Stimulated activated CD8-positive, alpha-beta memory T cell treated with anti-CD3 and anti-CD28 coated beads, Interleukin-7, amount 100 ng/mL, for 24 hours (primary cell): ENCODE measurements at regions not wholly inside any gene's neighbourhood (a gene's known extent, or its start where the extent isn't known, plus 50 kb on each side); places are given as distances from the start of the nearest gene placed in this dataset.

ENCODE experiments used
- DNase-seq: peaks from one replicate; pipeline ENCODE4 v3.0.0-alpha.2; 2020; ENCODE audit warnings: low read depth

DNA sequence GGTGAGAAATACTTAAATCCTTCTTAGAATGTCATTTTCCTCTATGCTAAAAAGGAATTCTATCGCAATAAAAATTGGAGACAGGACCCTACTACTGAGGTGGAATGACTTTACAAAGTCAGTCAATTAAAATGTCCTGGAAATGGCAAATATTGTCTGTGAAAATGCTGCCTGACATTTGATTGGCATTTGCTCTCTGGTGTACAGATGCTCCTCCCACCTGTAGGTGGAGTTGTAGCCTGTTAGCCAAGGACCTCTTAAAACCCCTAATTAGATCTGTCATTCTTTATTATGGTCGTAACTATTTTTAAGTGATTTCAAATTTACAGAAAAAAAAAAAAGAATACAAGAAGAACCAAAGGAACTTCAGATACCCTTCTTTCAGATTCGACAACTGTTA, 393.1 kb upstream of the KLHL29 start:
- no peak for DNase-seq

DNA sequence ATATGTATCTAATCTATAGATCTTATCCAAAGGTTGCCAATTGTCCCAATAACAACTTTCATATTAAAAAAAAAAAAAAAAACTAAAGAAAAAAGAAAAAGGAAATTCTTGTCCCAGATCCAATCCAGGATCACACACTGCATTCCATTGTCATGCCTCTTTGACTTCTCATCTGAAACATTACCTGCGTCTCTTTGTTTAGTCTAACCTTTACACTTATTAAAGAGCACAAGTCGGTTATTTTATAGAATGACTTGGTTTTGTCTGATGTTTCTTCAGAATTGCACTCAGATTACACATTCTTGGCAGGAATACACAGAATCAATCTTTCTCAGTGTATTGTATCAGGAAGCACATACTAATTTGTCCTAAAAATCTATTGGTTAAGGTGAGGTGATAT, 392.5 kb upstream of the KLHL29 start:
- DNase-seq: no peak

DNA sequence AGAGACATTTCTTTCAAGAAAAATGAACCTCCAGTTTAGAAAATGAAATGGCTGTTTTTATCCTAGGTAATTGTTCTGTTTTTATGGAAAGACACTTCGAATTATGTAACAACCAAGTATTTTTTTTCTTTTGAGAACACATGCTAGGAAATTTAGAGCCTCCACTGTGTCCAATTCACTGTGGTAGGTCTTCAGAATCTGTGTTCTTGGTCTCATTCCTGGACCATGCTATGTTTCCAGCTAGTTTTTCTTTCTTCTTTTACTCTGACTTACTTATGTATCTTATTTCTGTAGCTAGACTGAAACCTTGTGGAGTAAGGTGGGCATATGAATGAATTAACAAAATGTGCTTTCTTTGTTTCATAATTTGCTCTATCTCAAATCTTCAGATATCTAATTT, 391.7 kb upstream of the KLHL29 start:
- DNase-seq: no peak

DNA sequence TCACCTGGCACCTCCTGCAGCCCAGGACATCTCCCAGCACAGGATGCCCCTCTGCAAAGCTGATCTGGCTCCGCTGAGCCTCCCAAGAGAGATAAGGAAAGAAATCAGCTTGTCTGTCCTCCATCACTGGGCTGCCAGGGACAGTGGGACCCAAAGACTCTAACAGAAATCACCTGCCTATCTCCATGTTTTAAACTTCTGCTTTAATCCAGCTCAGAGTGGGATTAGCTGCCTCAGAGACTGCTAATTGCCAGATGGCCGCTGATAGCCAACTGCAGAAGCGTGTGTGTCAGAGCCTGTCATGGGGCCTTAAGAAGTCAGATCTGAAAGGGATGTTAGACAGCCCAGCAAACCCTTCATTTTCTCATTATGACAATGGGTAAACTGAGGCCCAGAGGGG, 389.4 kb upstream of the KLHL29 start:
- no peak for DNase-seq

DNA sequence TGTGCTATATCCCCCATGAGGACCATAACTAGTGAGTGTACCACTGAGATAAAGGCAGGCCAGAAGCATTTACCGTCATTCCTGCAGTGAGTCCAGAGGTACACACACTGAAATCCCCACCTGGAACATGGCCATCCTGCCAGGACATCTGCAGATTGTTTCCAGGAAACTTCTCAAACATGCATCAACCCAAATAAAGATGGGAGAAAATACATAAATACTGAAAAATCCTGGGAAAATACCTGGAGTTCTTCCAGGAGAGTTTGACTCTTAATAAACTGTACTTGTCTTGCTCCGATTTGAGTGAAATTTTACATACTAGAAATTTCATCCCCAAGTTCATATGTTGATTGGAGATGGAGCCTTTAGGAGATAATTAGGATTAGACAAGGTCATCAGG, 388.1 kb upstream of the KLHL29 start:
- no peak for DNase-seq

DNA sequence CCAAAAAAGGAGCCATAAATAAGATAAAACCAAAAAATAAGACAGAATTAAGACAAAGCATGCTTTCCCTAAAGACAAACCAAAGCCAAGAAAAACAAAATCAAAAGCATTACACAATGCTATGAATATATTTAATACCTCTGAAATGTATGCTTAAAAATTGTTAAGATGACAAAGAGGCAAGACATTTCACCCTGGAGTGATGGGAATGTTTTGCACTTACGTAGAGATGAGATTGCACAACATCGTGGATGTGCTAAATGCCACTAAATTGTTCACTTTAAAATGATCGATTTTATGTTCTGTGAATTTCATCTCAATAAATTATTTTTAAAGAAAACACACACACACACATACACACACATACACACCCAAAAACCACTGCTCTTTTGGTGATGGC, 386.6 kb upstream of the KLHL29 start:
- DNase-seq: no peak

DNA sequence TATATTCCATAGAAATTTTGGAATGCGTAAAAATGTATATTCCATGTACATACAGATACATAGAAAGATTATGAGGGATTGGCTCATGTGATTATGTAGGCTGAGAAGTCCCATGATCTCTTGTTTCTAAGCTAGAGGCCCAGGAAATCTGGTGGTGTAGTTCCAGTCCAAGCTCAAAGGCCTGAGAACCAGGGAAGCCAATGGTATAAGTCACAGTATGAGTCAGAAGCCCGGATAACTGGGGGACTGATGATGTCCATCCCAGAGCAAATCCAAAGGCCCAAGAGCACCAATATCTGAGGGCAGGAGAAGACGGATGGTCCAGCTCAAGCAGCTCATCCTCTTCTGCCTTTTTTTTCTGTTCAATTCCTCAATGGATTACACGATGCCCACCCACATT, 385.0 kb upstream of the KLHL29 start:
- no peak for DNase-seq

DNA sequence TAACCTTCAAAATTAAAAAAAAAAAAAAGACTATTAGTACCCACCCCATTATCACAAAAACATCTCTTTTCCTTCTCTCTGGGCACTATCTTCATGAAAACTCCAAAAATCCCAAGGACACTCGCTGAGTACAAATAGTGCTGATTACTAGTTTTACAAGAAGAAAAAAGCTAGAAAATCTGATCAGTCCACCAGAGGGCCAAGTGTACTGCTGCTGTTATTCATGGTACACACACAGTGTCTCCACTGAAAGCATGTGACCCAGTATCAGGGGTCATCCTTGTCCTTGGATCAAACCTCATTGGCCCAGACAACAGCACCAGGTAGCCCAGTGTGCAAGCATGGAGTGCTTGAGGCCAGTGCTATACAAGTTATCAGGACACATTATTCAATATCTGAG, 382.7 kb upstream of the KLHL29 start:
- no peak for DNase-seq

DNA sequence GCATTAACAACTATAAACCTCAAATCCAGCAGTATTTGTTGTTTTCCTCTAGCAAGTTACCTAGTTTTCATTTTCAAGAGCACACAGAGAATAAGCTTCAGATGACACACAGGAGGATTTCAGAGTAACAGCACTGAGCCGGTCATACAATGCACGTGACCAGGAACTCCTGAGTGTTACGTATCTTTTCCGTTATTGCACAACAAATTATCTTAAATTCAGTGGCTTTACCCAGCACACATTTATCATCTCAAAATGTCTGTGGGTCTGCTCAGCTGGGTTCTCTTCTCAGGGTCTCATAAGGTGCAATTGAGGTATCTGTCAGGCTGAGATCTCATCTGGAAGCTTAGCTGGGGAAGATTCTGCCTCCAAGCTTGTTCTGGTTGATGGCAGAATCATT, 379.5 kb upstream of the KLHL29 start:
- no peak for DNase-seq

DNA sequence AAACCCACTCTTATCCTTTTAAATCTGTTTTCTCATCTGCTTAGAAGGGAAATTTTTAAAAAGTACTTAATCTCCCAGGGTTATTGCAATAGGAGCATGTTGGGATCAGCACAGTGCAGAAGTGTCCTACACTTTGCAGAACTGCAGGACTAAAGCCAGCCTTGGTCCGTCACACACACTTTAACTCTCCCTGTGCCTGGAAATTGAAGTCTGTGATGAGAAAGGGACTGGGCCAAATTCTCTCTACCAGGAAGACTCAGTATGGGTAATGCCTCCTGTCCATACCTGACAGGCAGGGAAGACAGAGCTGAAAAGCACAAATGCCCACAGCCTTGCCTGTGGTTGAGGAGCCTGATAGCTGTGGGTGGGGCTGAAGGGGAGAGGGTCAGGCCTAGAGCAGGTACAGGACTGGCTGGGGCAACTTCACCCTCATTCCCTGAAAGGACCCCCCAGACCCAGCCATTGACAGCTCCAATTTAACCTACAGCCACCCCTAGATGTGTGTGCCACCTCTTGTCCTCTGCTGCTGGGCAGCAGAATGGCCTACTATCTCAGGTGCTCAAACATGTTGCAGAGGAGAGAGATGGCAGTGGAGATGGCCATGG, 377.2 kb upstream of the KLHL29 start:
- no peak for DNase-seq

DNA sequence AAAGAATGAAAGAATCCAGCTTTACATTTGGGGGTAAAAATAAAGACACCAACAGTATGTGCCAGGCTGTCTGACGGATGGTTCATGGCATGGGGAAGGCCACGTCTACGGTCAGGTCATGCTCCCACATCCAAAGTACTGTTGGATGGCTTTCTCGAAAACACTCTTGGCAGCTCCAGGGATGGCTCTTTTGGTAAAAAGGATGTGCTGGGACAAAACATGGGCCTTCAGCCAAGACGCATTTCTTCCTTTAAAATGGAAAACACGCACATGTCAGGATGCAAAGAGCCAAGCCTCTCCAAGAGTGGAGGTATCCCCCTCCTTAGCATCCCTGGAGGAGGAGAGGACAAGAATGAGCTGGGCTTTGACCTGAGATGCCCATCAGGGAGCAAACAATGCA, 376.5 kb upstream of the KLHL29 start:
- DNase-seq: no peak

DNA sequence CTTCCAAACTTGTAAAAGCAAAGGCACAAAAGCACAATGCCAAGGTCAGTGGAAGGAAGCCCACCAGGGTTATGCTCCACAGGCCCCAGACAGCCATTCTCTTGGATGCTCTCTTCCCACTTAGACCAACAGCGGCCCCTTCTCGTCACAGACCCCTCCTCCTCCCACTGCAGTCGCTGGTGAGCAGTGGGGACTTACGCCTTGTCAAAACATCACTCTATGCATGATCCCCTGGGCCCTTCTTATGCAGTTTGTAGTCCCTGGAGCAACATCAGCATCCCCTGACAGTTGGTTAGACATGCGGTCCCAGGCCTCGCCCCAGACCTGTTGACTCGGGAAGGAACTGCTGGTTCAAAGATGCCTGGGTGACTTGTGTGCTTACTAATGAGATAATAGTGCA, 376.0 kb upstream of the KLHL29 start:
- DNase-seq: no peak

DNA sequence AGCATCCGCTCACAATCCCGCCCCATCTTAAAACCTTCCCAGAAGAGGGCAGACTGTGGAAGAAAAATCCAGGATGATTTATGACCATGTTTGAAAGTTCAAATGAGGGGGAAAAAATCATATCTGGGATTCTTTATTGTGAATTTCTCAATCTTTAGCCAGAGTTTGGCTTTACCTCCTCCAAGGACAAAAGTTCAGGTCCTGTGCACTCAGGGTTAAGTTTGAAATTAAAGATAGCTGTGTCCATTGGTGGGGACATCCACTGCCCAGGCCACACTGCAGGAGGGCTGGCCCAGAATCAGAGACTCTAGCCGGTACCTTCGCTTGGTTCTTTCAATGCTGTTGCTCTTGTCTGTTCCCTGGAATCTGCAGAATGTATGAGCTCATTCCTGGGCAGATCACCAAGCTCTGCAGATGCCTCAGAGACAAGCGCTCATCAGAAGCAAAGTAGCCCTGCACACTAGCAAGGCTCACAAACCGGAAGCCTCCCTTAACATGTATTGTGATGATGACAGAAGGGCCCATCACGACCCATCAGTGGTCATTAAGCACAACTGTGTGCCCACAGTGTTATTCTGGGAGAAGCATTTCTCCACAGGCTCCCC, 375.3 kb upstream of the KLHL29 start:
- DNase-seq: no peak

DNA sequence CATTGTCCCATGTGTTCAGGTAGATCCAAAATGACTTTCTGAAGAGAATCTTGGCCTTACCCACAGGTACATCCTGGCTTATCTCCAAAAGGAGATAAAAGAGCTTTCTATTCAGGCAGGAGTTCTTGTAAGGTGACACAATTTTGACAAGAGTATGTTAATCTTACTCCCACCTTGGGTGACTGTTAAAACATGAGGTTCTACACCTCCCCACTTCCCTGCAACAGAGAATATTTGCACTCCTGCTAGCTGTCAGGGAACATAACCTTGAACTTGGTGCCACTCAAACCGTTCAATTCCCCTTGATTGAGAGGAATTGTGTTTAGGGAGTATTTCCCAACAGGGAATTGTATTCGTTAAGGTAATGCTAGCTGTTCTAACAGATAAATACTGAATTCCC, 372.5 kb upstream of the KLHL29 start:
- no peak for DNase-seq

DNA sequence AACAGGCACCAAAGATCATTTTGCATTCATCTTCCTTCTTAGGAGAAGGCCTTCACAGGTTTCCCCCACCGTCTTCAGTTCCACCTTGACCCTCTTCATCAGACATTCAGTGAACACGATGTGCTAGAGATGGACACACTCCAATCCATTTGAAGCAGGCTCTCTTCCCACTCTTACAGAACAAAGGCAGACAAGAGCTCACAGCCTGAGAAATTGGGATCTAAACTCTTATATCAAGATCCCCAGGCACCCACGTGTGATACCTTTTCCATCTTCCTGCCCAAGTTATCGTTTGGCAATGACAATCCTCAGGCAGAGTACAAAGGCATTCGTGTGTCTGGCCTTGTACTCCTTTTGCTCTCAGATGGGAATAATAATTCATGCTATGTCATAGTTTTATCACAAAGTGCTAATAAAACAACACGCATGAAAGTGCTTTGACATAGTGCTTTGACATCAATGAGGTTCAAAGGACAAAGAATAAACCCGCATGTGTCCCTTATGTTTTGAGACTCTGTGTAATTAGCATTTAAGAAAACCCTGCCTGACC, 369.3 kb upstream of the KLHL29 start:
- no peak for DNase-seq

DNA sequence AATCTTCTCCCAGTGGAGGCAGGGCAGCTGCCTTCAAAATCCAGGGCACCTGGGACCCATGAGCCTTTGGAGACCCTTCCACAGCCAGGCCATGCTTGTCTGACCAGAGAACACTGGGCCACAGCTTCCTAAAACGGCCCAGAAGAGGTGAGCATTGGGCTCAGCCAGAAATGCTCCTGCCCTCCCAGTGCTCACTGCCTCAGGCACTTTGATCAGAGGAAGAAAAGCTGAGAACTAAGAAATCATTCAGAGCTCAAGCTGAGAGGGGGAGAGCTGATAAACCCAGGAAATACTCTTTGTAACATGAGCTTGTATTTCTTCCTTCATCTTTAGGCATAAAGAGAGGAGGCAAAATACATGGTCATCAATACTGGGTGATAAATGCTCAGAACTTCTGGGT, 365.5 kb upstream of the KLHL29 start:
- DNase-seq: no peak

DNA sequence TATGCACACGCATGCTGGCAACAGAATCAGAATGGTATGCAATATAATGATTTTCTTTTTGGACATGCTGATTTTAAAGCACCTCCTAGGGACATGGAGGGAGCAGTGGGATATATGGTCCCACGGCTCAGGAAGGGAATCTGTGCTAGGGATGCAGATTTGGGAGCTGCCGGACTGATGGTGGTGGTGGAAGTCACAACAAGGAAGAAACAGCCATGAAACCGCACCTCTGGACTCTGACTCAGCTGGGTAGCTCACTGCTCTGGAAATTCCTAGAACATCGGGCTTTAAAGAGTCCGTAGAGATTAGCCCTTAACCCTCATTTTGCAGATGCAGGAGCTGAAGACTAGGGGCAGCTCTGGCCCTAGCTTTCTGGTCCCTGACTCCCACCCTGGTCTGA, 364.3 kb upstream of the KLHL29 start:
- DNase-seq: no peak

DNA sequence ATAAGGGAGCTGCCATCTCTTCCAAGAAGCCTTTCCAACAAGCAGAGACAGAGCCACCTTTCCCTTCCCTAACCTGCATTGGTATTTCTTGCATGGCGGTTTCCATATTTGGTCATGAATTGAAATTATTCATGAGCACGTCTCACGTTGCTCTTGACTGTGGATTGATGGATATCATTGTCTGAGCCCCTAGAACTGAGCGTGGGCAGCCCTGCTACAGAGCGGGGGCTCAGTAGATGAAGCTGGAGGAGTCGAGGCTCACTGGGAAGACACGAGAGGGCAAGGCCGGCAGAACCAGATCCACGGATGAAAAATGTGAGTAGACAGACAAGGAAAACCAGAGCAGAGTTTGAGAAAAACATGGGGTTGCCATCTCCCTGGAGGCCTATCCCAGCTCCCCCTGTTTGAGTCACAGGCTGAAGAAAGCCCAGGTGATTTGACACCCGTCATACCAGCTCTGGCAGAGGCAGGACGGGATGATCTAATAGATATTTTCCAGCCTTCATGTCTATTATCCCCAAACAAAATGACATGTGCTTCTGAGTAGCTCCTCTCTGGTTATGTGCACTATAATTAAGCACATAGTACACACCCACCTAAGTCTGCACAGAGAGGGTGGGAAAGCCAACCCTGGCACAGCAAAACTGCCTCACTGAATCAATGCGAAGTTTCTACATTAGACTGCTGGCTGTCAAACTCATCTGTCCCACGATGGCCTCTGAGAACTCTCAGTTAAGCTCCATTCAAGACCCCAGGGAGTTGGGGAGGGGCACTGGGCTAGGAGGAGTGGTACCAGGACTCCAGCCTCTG, 363.5 kb upstream of the KLHL29 start:
- DNase-seq: no peak

DNA sequence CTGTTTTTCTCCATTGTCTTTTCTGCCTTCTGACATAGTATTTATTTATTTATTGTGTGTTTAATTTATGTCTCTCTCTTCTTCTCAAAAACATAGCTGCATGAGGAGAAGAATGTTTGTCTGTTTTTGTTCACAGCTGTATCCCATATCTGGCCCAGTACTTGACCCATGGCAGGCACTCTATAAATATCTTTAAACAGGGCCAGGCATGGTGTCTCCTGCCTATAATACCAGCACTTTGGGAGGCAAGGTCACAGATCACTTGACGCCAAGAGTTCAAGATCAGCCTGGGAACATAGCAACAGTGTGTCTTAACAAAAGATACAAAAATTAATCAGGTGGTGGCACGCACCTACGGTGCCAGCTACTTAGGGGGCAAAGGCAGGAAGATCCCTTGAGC, 361.3 kb upstream of the KLHL29 start:
- no peak for DNase-seq

DNA sequence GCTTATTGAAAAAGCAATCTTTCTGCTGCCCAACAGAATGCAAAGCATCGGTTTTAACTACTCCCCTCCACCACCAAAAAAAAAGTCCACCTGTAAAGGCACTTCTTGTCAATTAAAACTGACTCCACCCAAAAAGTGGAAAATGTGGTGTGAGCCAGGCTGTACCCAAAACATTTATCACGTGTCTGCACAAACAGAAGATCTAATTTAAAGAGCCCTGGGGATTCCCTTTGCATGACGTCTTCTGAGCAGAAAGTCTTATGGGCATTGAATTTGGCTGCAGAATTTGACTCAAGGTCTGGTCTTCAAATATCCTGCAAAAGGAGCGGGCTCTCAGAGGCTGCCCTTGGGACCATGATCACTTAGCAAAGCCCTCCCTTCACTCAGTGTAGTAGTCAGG, 358.3 kb upstream of the KLHL29 start:
- DNase-seq: no peak

DNA sequence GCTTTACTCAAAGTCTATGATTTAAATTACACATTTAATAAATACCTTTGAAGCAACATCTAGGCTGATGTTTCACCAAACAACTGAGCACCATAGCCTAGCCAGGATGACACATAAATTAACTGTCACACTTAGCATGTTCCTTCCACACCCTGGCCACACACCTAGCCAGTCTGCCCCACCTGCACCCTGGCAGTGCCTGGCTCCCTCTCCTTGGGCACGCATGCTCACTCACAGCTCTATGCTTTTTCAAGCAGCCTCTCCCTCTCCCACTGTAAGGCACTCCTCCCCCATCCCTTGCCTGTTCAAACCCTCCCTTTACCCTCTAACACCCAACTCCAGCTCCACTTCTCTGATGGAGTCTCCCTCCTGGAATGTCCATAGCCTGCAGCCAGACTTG, 357.6 kb upstream of the KLHL29 start:
- no peak for DNase-seq

DNA sequence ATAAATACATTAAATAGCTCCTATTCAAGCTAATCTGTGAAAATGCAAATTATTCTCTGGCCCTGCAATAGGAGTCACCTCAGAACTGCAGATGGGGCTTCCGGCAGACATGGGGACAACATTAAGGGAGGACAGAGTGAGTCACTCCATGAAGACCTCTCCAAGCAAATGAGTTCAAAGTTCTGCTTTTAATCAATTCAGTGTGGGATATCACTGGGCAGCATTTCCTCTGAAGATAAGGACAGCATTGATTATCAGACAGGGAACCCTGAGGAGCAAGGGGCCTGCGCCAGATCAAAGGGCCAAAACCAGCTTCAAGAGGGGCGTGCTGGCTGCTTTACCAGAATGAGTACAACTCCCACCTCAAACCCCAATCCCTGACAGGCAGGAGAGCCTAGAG, 356.9 kb upstream of the KLHL29 start:
- no peak for DNase-seq

DNA sequence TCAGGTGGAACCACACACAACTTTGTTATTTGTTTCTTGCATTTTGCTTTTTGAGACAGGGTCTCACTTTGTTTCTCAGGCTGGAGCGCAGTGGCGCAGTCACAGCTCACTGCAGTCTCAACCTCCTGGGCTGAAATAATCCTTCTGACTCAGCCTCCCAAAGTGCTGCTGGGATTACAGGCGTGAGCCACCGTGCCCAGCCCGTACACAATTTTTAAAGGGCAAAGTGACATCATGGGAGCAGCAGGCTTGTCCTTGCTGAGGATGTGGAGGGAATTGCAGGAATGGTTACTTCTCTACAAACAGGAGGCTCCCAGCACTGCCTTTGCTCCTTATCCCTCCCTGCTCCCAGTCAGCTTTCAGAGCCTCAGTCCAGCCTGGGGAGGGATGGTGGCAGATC, 355.9 kb upstream of the KLHL29 start:
- no peak for DNase-seq
